DOHH2 (cell line): ENCODE measurements at regions not wholly inside any gene's neighbourhood (a gene's known extent, or its start where the extent isn't known, plus 50 kb on each side); places are given as distances from the start of the nearest gene placed in this dataset.

Experiments
- CTCF ChIP-seq: fragments of 200-600 bp; sonication (generic); IDR thresholded peaks from one replicate; pipeline ENCODE4 v1.5.1; 2014; ENCODE audit warnings: antibody characterized with exemption, mild to moderate bottlenecking, low read depth, low read length; ENCODE audit not compliant: poor library complexity, severe bottlenecking
- EZH2phosphoT487 ChIP-seq: fragments of 200-600 bp; sonication (generic); IDR thresholded peaks from 2 replicates; pipeline ENCODE4 v1.6.1; 2017; ENCODE audit warnings: borderline replicate concordance, mild to moderate bottlenecking, antibody characterized with exemption, low read length, moderate library complexity, mixed read lengths

GRCh38 chr6:119575721-119576120 is 226.2 kb upstream of the MAN1A1 start:
- TF ChIP-seq CTCF = no peak
- TF ChIP-seq EZH2phosphoT487 = no peak
